Peyer's patch (tissue), 4 donors: ENCODE measurements at regions not wholly inside any gene's neighbourhood (a gene's known extent, or its start where the extent isn't known, plus 50 kb on each side); places are given as distances from the start of the nearest gene placed in this dataset.

ENCODE experiments used
- POLR2A ChIP-seq, 2 donors: fragments of 450-650 bp; IDR thresholded peaks; one replicate each; pipeline ENCODE4 v1.5.1; 2017; ENCODE audit warnings: antibody characterized with exemption in 2 of 2, mild to moderate bottlenecking in 2 of 2, moderate library complexity in 2 of 2
- TF ChIP-seq, protein P1 (sequence below), 6 experiments: fragments of 450-650 bp in 4 of 6; fragments of 200-600 bp in 2 of 6; sonication (generic) in 1 of 6; IDR thresholded peaks; one replicate each; pipeline ENCODE4 v1.5.1; 2017 to 2019; ENCODE audit warnings: antibody characterized with exemption in 6 of 6, mild to moderate bottlenecking in 3 of 6, moderate library complexity in 1 of 6

DNA sequence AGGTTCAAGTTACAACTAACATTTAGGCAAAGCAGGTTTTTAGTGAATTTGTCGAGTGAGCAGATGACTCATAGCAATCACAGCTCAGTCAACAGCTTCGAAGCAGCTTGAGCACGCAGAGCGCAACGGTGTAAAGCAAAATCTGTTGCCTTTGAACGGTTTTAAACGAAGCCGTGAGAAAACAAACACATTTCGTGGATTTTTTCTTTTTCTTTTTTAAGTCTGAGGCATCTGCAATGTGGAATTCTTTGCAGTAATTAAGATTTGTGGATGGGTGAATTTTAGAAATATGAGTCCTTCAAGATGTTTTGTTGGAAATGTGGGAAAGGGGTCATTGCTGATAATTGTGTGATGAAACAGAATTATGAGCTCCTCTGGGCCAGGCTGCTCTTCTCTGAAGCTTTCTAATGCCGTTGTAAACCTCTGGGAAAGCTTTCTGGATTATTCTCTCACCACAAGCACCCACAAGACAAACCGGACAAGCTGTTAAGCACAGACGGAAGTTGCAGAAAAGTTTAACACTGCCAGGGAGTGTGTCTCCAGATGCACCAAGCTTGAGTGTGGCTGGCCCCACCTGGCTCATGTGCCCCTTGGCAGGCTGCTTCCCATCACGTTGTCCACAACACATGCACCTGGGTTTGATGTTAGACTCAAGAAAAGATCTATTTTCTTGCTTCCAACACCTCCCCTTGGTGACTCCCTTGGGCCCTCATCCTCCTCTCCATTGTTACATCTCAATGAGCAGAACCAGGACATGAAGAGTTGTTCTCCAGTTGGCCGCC lies 224.7 kb downstream of the ACKR3 start:
- TF ChIP-seq, protein P1, sequence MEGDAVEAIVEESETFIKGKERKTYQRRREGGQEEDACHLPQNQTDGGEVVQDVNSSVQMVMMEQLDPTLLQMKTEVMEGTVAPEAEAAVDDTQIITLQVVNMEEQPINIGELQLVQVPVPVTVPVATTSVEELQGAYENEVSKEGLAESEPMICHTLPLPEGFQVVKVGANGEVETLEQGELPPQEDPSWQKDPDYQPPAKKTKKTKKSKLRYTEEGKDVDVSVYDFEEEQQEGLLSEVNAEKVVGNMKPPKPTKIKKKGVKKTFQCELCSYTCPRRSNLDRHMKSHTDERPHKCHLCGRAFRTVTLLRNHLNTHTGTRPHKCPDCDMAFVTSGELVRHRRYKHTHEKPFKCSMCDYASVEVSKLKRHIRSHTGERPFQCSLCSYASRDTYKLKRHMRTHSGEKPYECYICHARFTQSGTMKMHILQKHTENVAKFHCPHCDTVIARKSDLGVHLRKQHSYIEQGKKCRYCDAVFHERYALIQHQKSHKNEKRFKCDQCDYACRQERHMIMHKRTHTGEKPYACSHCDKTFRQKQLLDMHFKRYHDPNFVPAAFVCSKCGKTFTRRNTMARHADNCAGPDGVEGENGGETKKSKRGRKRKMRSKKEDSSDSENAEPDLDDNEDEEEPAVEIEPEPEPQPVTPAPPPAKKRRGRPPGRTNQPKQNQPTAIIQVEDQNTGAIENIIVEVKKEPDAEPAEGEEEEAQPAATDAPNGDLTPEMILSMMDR (IDR thresholded peaks at IDR 0.05), result no peak
- TF ChIP-seq POLR2A (IDR thresholded peaks at IDR 0.05), result no peak
